Mucosa of gallbladder (tissue), 1 donor: ENCODE measurements at regions not wholly inside any gene's neighbourhood (a gene's known extent, or its start where the extent isn't known, plus 50 kb on each side); places are given as distances from the start of the nearest gene placed in this dataset.

ENCODE experiments used
- DNase-seq: peaks from one replicate; pipeline ENCODE4 v3.0.0-alpha.2; 2020; ENCODE audit warnings: low spot score
- donor health status: DM: no; HTN: no; CAD: no.

DNA sequence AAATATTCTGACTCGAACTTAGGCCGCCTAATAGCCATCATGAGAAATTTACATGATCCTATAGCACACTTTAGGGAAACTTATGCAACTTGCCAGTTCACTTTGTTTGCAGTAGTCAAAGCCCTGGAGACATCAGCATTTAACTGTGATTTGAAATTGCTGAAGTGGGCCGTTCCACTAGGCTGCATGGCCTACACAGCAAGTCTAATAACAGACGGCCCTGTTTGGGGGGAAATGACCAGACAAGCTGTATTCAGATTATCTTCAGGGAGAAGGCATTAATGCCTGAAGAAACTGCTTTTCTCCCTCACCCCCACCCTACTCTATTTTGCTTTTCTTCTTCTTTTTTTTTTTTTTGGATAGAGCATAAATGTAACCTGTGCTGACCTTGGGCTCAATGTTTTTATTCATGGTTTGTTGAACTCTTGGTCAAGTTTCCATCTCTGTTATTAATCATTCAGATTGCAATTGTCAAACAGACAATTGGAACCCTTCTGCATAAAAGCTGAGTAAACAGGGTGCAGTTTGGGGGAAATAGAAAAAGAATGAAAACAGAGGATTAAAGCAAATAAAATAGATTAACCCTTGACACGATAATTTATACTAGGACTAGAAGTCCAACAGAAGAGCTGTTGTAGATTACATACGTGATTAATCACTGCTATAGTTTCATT lies 1928.2 kb upstream of the WWC1 start:
- no peak for DNase-seq

GRCh38 chr5:166365164-166365563 lies 1926.3 kb upstream of the WWC1 start:
- DNase-seq = no peak

GRCh38 chr5:166367391-166367790 lies 1924.1 kb upstream of the WWC1 start:
- DNase-seq = no peak

GRCh38 chr5:166369346-166369745 lies 1922.1 kb upstream of the WWC1 start:
- DNase-seq = no peak

GRCh38 chr5:166369807-166370206 lies 1921.6 kb upstream of the WWC1 start:
- DNase-seq = no peak

GRCh38 chr5:166370928-166371690 lies 1920.3 kb upstream of the WWC1 start:
- DNase-seq = no peak

DNA sequence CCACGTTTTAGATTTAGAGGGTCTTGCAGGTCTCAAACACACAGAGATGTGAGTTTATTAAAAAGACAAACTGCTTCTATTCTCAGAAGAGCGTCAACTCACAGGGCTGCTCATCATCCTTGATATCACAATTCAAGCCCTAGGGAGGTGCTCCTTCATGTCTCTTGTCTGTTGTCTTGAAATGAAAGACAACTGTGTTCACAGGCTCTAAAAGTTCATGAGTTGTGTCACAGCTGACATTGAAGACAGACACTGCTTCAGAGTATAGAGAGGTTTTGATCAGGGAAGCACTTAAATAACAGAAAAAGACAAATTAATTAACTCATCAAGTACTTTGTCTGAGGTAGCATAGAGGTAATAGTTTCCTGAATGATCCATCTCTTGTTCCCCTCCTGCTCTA lies 1917.6 kb upstream of the WWC1 start:
- no peak for DNase-seq

DNA sequence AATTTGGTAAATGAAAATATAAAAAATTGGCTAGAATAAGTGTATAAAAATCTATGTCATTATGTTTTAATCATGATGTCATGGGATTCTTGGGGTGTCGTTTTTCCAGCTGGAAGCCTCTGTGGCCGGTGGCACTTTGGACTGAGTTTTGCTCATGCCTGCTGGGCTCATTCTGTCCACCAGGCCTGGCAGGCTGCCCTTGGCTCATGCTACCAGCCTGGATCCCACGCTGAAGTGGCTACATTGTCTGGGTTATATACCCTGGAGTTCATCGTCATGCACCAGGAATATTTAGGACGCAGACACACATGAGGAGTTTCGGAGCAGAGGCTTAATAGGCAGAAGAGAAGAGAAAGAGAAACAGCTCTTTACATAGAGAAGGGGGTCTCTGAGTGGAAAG lies 1913.7 kb upstream of the WWC1 start:
- DNase-seq = no peak

GRCh38 chr5:166379517-166379916 lies 1911.9 kb upstream of the WWC1 start:
- no peak for DNase-seq

- no peak for DNase-seq
Measured at GRCh38 chr5:166382031-166382430, 1909.4 kb upstream of the WWC1 start.

- no peak for DNase-seq
Measured at GRCh38 chr5:166398131-166398530, 1893.3 kb upstream of the WWC1 start.

DNA sequence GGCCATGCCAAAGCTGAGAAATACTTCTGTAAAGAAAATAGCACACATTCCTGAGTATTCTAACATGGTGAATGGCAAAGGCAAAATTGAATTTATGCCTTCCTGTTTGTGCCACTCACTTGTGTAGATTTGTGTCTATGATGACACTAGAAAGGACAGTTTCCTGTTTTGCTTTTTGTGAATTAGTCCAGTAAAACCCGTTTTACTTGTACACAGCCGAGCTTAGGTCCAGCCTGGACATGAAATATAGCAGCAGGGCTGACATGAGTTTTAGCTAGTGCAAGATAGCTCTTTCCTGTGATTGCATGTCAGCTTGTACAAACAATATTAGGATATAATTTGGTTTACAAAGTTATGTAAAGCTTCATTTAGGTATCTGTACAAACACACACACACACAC lies 1891.7 kb upstream of the WWC1 start:
- no peak for DNase-seq

GRCh38 chr5:166401391-166401790 lies 1890.1 kb upstream of the WWC1 start:
- no peak for DNase-seq

DNA sequence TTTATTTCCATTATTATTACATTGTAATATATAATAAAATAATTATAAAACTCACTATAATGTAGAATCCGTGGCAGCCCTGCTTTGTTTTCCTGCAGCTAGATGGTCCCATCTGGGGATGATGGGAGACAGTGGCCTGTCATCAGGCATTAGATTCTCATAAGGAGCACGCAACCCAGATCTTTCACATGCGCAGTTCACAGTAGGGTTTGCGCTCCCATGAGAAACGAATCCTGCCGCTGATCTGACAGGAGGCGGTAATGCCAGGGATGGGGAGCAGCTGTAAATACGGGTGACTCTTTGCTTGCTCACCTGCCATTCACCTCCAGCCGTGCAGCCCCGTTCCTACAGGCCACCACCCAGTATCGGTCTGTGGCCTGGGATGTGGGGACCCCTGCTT lies 1879.3 kb upstream of the WWC1 start:
- no peak for DNase-seq

DNA sequence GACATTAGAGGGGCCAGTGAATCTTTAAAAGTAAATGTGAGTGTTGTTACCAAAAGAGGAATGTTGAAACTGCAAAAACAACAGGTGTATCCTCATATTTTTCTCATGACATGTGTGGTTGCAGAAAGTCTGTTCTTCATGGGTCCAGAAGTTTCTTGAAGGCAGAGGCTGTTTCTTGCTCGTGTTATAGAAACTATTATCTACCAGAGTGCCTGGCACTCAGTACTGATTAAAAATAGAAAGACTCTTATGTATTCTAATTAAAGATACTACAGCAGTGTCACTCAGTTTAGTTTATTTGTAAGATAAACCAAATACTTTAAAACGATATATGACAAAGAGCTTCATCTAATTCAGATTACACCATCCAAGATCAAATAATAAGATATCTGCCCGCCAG lies 1864.2 kb upstream of the WWC1 start:
- DNase-seq = no peak

- DNase-seq = no peak
Measured at GRCh38 chr5:166428264-166428803, 1863.1 kb upstream of the WWC1 start.

DNA sequence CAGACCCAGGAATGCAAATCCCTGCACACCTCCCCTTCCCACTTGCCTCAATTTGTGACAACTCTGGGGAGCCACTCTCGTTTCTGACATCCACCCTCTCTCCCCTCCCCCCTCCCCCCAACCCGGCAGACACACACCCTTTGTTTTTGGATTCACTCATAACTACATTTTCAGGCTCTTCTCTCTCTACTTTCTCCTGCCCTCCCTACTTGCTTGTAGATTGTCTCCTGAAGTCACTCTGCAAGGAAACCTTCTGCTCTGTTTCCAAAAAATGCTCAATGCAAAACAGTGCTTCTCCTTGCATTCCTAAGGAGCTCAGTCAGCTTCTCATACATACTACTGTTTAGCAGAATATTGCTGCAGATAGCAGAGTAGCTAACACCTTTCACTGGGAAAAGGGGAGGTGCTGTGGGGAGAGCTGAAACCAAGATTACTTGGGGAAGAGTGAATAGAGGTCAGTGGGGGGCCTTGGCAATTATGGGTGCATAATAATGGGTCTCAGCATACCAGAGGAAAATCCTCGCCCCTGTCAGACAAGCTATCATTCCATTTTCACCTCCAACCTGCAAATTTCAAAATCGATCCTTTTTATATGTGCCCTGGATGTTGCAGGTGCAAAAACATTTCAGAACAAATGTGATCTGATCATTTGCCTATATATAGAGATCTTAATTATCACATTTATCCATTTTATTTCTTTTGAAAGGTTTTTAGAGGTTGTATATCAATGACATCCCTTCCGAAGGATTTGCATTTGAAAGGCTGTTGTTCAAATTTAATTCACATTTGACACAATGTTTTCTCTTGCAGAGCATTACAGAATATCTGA lies 1860.7 kb upstream of the WWC1 start:
- no peak for DNase-seq

- no peak for DNase-seq
Measured at GRCh38 chr5:166431456-166431855, 1860.0 kb upstream of the WWC1 start.

DNA sequence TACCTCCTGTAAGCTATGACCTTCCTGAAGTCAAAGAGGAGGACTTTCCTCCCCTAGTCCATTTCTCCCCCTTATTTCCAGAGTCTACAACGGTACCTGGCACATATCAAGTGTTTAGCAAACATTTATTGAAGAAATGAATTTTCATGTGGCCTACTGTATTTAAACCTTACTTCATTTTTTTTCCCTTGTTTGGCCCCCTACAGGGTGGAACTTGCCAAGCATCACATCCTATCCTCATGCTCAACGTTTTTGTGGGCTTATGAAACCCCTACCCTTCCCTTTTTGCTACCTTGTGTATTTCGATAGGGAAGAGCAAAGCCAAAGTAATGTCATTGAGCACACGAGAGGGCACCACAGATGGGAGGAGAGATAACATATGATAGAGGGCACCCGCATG lies 1857.8 kb upstream of the WWC1 start:
- DNase-seq = no peak

GRCh38 chr5:166436872-166437271 lies 1854.6 kb upstream of the WWC1 start:
- DNase-seq = no peak

- no peak for DNase-seq
Measured at GRCh38 chr5:166486348-166486747, 1805.1 kb upstream of the WWC1 start.

- no peak for DNase-seq
Measured at GRCh38 chr5:166488560-166488959, 1802.9 kb upstream of the WWC1 start.
